SU-DHL-6 (cell line): ENCODE measurements at regions not wholly inside any gene's neighbourhood (a gene's known extent, or its start where the extent isn't known, plus 50 kb on each side); places are given as distances from the start of the nearest gene placed in this dataset.

ENCODE experiments used
- H2AFZ ChIP-seq: fragments of 200-600 bp; sonication (generic); 2 replicates; pipeline ENCODE4 v1.6.1; 2014; ENCODE audit warnings: low read depth, mild to moderate bottlenecking, moderate library complexity, mixed read lengths, antibody characterized with exemption, low read length; ENCODE audit not compliant: severe bottlenecking
- H3F3A ChIP-seq: fragments of 200-600 bp; shearing (Covaris generic); 2 replicates; pipeline ENCODE4 v1.6.0; 2016; ENCODE audit warnings: antibody characterized with exemption, mild to moderate bottlenecking; ENCODE audit not compliant: insufficient read depth
- H3K27ac ChIP-seq: fragments of 200-600 bp; sonication (generic); 2 replicates; pipeline ENCODE4 v1.5.1; 2016; ENCODE audit warnings: low read depth, mild to moderate bottlenecking, low read length, moderate library complexity, mixed read lengths
- H3K27me3 ChIP-seq: fragments of 200-600 bp; sonication (generic), shearing (Covaris generic); 2 replicates; pipeline ENCODE4 v1.6.0; 2014; ENCODE audit warnings: mild to moderate bottlenecking, low read length
- H3K36me3 ChIP-seq: fragments of 200-600 bp; sonication (generic); 2 replicates; pipeline ENCODE4 v1.6.1; 2014; ENCODE audit warnings: mild to moderate bottlenecking, low read length, mixed read lengths
- H3K4me2 ChIP-seq: fragments of 300-600, 200-600 bp; shearing (Covaris generic), sonication (generic); 2 replicates; pipeline ENCODE4 v1.6.0; 2014; ENCODE audit warnings: low read length, low read depth, mild to moderate bottlenecking; ENCODE audit not compliant: poor library complexity, severe bottlenecking
- H3K4me3 ChIP-seq: fragments of 200-600 bp; sonication (generic); 2 replicates; pipeline ENCODE4 v1.5.1; 2014; ENCODE audit warnings: antibody characterized with exemption, low read length, mild to moderate bottlenecking, mixed read lengths; ENCODE audit not compliant: insufficient read depth, poor library complexity, severe bottlenecking
- H3K79me2 ChIP-seq: fragments of 200-600 bp; sonication (generic); 2 replicates; pipeline ENCODE4 v1.6.1; 2014; ENCODE audit warnings: mild to moderate bottlenecking, low read length, moderate library complexity; ENCODE audit not compliant: insufficient read depth
- H3K9ac ChIP-seq: fragments of 200-600 bp; sonication (generic); 2 replicates; pipeline ENCODE4 v1.7.0; 2014; ENCODE audit warnings: mild to moderate bottlenecking, low read length
- H3K9me2 ChIP-seq: fragments of 200-600 bp; sonication (generic); replicated peaks from 2 replicates; pipeline ENCODE4 v1.6.1; 2014; ENCODE audit warnings: low read length; ENCODE audit not compliant: insufficient read depth
- H3K9me3 ChIP-seq: fragments of 200-600 bp; sonication (generic); 2 replicates; pipeline ENCODE4 v1.6.1; 2014; ENCODE audit warnings: low read length, mixed read lengths; ENCODE audit not compliant: insufficient read depth
- H4K20me1 ChIP-seq: fragments of 200-600 bp; sonication (generic); 2 replicates; pipeline ENCODE4 v1.6.1; 2014; ENCODE audit warnings: low read depth, mild to moderate bottlenecking, antibody characterized with exemption, low read length, moderate library complexity, mixed read lengths
- EZH2phosphoT487 ChIP-seq: fragments of 200-600 bp; sonication (generic), shearing (Covaris generic); conservative IDR thresholded peaks from 2 replicates; pipeline ENCODE4 v1.6.1; 2018; ENCODE audit warnings: mild to moderate bottlenecking, antibody characterized with exemption, low read length, moderate library complexity, mixed read lengths
- TF ChIP-seq, protein P1 (sequence below): fragments of 200-600 bp; sonication (generic); IDR thresholded peaks from one replicate; pipeline ENCODE4 v1.5.1; 2017; ENCODE audit warnings: antibody characterized with exemption, mild to moderate bottlenecking, low read length, moderate library complexity; ENCODE audit not compliant: insufficient read depth, poor library complexity, severe bottlenecking

DNA sequence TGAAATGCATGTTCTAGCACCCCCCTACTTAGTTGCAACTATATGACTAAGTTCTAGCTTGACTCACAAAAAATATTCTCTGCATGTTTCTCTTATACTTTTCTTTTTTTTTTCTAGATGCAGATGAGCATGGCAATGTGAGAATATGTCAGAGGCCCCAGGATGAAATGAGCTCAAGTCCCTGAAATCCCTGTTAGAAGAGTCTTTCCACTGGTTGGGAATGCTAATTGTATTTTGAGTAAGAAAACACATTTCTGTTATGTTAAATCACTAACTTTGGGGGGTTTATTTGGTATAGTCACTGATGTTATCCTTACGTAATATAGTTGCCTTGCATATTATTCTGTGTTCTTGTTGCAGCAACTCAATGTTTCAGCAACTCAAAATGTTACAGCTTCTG is 306.1 kb upstream of the CCDC179 start:
- Histone ChIP-seq H3K4me2 (no peak overlapping the region), H4K20me1 (no peaks in the 10 kb centered on the region), H3K36me3 (no peaks in the 10 kb centered on the region), H3K4me3 (no peak overlapping the region), H3K27me3 (no peaks in the 10 kb centered on the region), H3K79me2 (no peaks in the 10 kb centered on the region), H2AFZ (no peak overlapping the region), H3K9ac (no peak overlapping the region), H3K9me3 (no peaks in the 10 kb centered on the region), H3F3A (no peaks in the 10 kb centered on the region), H3K27ac (no peak overlapping the region), H3K9me2 (no peaks in the 10 kb centered on the region)
- TF ChIP-seq EZH2phosphoT487: no peak
- TF ChIP-seq, protein P1, sequence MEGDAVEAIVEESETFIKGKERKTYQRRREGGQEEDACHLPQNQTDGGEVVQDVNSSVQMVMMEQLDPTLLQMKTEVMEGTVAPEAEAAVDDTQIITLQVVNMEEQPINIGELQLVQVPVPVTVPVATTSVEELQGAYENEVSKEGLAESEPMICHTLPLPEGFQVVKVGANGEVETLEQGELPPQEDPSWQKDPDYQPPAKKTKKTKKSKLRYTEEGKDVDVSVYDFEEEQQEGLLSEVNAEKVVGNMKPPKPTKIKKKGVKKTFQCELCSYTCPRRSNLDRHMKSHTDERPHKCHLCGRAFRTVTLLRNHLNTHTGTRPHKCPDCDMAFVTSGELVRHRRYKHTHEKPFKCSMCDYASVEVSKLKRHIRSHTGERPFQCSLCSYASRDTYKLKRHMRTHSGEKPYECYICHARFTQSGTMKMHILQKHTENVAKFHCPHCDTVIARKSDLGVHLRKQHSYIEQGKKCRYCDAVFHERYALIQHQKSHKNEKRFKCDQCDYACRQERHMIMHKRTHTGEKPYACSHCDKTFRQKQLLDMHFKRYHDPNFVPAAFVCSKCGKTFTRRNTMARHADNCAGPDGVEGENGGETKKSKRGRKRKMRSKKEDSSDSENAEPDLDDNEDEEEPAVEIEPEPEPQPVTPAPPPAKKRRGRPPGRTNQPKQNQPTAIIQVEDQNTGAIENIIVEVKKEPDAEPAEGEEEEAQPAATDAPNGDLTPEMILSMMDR: no peak

DNA sequence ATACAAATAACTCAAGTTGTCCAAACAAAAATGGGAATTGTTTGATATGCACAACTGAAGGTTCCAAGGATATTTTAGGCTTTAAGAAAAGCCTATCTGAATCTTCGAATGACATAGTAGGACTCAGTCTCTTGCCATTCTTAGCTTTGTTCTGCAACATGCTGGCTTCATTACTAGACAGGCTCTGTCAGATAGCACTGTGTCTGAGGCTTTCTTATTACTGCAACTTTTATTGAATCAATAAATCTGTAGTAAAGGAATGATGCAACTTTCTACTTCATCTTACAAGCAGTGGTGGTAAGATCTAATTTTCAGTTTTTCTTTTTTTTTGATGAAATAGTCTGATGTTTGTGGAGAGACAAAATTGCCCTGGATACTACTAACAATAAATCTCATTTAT is 319.3 kb upstream of the CCDC179 start:
- Histone ChIP-seq H2AFZ (no peak overlapping the region), H3K9ac (no peak overlapping the region), H4K20me1 (no peaks in the 10 kb centered on the region), H3K79me2 (no peaks in the 10 kb centered on the region), H3K9me2 (no peaks in the 10 kb centered on the region), H3K27me3 (no peaks in the 10 kb centered on the region), H3K27ac (no peak overlapping the region), H3K4me3 (no peak overlapping the region), H3F3A (no peaks in the 10 kb centered on the region), H3K9me3 (no peaks in the 10 kb centered on the region), H3K36me3 (no peaks in the 10 kb centered on the region), H3K4me2 (no peak overlapping the region)
- TF ChIP-seq, protein P1: no peak
- TF ChIP-seq EZH2phosphoT487: no peak

DNA sequence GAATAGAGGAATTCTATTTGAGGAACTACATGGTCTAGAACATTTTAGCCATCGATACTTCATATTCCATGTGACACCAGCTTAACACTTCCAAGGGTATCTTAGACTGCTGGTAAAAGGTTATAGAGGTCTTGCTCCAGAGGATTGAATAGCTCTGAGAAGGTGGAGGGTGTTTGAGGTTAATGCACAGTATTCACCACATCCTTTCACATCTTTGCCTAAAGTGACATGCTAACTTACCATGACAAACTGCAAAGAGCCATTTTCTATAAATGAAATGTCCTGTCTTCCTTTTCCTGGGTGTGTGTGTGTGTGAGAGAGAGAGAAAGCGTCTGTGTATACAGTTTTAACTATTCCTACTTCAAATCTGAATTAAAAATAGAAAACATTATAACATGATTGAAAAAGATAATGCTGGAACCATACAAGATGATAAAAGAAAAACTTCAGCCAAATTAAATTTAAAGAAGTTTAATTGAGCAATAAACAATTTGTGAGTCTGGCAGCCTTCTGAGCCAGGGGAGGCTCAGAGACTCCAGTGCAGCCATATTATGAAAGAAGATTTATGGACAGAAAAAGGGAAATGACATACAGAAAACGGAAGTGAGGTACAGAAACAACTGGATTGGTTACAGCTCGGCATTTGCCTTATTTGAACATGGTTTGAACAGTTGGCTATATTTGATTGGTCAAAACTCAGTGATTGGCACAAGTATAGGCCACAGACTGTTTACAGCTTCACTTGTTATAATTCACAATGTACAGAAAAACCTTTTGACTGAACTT is 320.9 kb upstream of the CCDC179 start:
- no peaks in the 10 kb centered on the region for H3K9me2 ChIP-seq
- no peak overlapping the region for H2AFZ ChIP-seq
- H3K9ac ChIP-seq: no peak overlapping the region

More for the DNA sequence above, 320.9 kb upstream of the CCDC179 start:
- Histone ChIP-seq H3F3A (no peaks in the 10 kb centered on the region), H3K79me2 (no peaks in the 10 kb centered on the region), H3K4me2 (no peak overlapping the region), H4K20me1 (no peaks in the 10 kb centered on the region), H3K4me3 (no peak overlapping the region), H3K27me3 (no peaks in the 10 kb centered on the region), H3K9me3 (no peaks in the 10 kb centered on the region), H3K27ac (no peak overlapping the region), H3K36me3 (no peaks in the 10 kb centered on the region)
- no peak for TF ChIP-seq EZH2phosphoT487
- TF ChIP-seq, protein P1: no peak
